H1 (cell line): ENCODE measurements at regions not wholly inside any gene's neighbourhood (a gene's known extent, or its start where the extent isn't known, plus 50 kb on each side); places are given as distances from the start of the nearest gene placed in this dataset.

Source experiments
- CTCF ChIA-PET: fragments of 300-600 bp; sonication (Branson Sonifier 250); formaldehyde crosslinking; loops from one replicate; lab custom pipeline; 2021; ENCODE audit not compliant: partially characterized antibody; lab: Charles Lee
- POLR2A ChIA-PET: fragments of 300-600 bp; sonication (Branson Sonifier 250); formaldehyde crosslinking; loops from one replicate; lab custom pipeline; 2021; ENCODE audit warnings: inconsistent platforms; ENCODE audit not compliant: partially characterized antibody; lab: Charles Lee
- DNase-seq, 2 experiments: peaks; one replicate each; pipeline versions ENCODE4 v3.0.0 to v3.0.0-alpha.2; 2010 to 2022; ENCODE audit warnings: low spot score in 2 of 2, low read depth in 1 of 2, mixed read lengths in 1 of 2
- FAIRE-seq: peaks from 2 replicates; lab custom pipeline; 2011; peaks lifted over from hg19 to GRCh38; lab: Jason Lieb, UNC
- H2AFZ ChIP-seq: 2 replicates; pipeline ENCODE4 v1.8.1; 2012; ENCODE audit warnings: low read length, inconsistent platforms
- H2AK5ac ChIP-seq: 2 replicates; pipeline ENCODE4 v1.6.1; 2013; ENCODE audit warnings: low read depth, low read length
- H2BK120ac ChIP-seq: replicated peaks from 2 replicates; pipeline ENCODE3; 2013; ENCODE audit warnings: low read depth, low read length, inconsistent platforms
- H2BK12ac ChIP-seq: 2 replicates; pipeline ENCODE4 v1.6.1; 2013; ENCODE audit warnings: low read depth, low read length
- H2BK15ac ChIP-seq: 2 replicates; pipeline ENCODE4 v1.6.1; 2013; ENCODE audit warnings: low read length
- H2BK20ac ChIP-seq: 2 replicates; pipeline ENCODE4 v1.6.1; 2013; ENCODE audit warnings: low read length
- H2BK5ac ChIP-seq: 2 replicates; pipeline ENCODE4 v1.6.1; 2013; ENCODE audit warnings: low read depth, low read length
- H3K14ac ChIP-seq: 2 replicates; pipeline ENCODE4 v1.6.1; 2013; ENCODE audit warnings: inconsistent platforms; ENCODE audit not compliant: insufficient read length
- H3K18ac ChIP-seq: 2 replicates; pipeline ENCODE4 v1.6.1; 2013; ENCODE audit warnings: low read length; ENCODE audit errors: extremely low read depth
- H3K23ac ChIP-seq: 2 replicates; pipeline ENCODE4 v1.6.1; 2013; ENCODE audit warnings: inconsistent platforms; ENCODE audit not compliant: insufficient read length
- H3K23me2 ChIP-seq: 2 replicates; pipeline ENCODE4 v1.6.1; 2013; ENCODE audit warnings: low read depth, low read length
- H3K27ac ChIP-seq: 2 replicates; pipeline ENCODE4 v1.6.1; 2011; ENCODE audit warnings: low read depth, low read length, inconsistent platforms
- H3K27me3 ChIP-seq, 4 experiments: replicated peaks in 1 of 4; 1 replicate in 1 of 4; 2 replicates in 3 of 4; pipeline versions ENCODE4 v1.6.1 to v1.8.1; 2011 to 2013; ENCODE audit warnings: low read length in 3 of 4, mild to moderate bottlenecking in 3 of 4, inconsistent platforms in 2 of 4, mixed read lengths in 2 of 4, moderate library complexity in 1 of 4; ENCODE audit not compliant: control insufficient read depth in 3 of 4, insufficient read depth in 3 of 4; ENCODE audit errors: extremely low read depth in 1 of 4
- H3K36me3 ChIP-seq, 4 experiments: 2 replicates each; pipeline versions ENCODE4 v1.6.1 to v1.8.1; 2011 to 2013; ENCODE audit warnings: mild to moderate bottlenecking in 4 of 4, low read length in 3 of 4, moderate library complexity in 2 of 4, control low read depth in 1 of 4, inconsistent platforms in 1 of 4; ENCODE audit not compliant: insufficient read depth in 4 of 4, control insufficient read depth in 2 of 4
- H3K4ac ChIP-seq: replicated peaks from 2 replicates; pipeline ENCODE3; 2013; ENCODE audit warnings: low read length, low read depth, mixed read lengths, inconsistent platforms; ENCODE audit not compliant: insufficient read length
- H3K4me1 ChIP-seq, 4 experiments: replicated peaks in 1 of 4; 1 replicate in 1 of 4; 2 replicates in 3 of 4; pipeline versions ENCODE4 v1.6.1 to v1.8.1; 2011 to 2013; ENCODE audit warnings: low read length in 3 of 4, inconsistent platforms in 2 of 4, mixed read lengths in 1 of 4; ENCODE audit not compliant: insufficient read depth in 4 of 4, control insufficient read depth in 3 of 4
- H3K4me2 ChIP-seq, 2 experiments: 2 replicates each; pipeline versions ENCODE4 v1.6.1 to v1.8.1; 2011 to 2013; ENCODE audit warnings: low read depth in 2 of 2, low read length in 2 of 2, control low read depth in 1 of 2, inconsistent platforms in 1 of 2, mild to moderate bottlenecking in 1 of 2; ENCODE audit not compliant: insufficient read depth in 1 of 2
- H3K4me3 ChIP-seq, 4 experiments: fragments of 200-600, 300-600 bp in 1 of 4; sonication (generic), shearing (Covaris generic), sonication (Bioruptor Twin) in 1 of 4; 2 replicates each; pipeline versions ENCODE4 v1.5.1 to v1.8.1; 2011 to 2016; ENCODE audit warnings: low read length in 4 of 4, low read depth in 3 of 4, control low read depth in 2 of 4, inconsistent platforms in 2 of 4, mild to moderate bottlenecking in 2 of 4, mixed read lengths in 1 of 4, moderate library complexity in 1 of 4; ENCODE audit not compliant: insufficient read depth in 2 of 4; ENCODE audit errors: extremely low read depth in 1 of 4
- H3K56ac ChIP-seq: replicated peaks from 2 replicates; pipeline ENCODE3; 2013; ENCODE audit warnings: low read depth, mild to moderate bottlenecking, mixed read lengths, low read length, inconsistent platforms; ENCODE audit not compliant: insufficient read length
- H3K79me1 ChIP-seq: 2 replicates; pipeline ENCODE4 v1.6.1; 2013; ENCODE audit warnings: low read depth, low read length, control low read depth
- H3K79me2 ChIP-seq, 2 experiments: 2 replicates each; pipeline versions ENCODE4 v1.6.1 to v1.8.1; 2012 to 2013; ENCODE audit warnings: low read length in 2 of 2, mild to moderate bottlenecking in 2 of 2, inconsistent platforms in 1 of 2; ENCODE audit not compliant: insufficient read depth in 2 of 2, control insufficient read depth in 1 of 2
- H3K9ac ChIP-seq, 4 experiments: replicated peaks in 1 of 4; 1 replicate in 1 of 4; 2 replicates in 3 of 4; pipeline versions ENCODE4 v1.6.1 to v1.8.1; 2011 to 2013; ENCODE audit warnings: low read depth in 3 of 4, low read length in 3 of 4, control low read depth in 2 of 4, mild to moderate bottlenecking in 2 of 4, moderate library complexity in 2 of 4, inconsistent platforms in 1 of 4; ENCODE audit errors: extremely low read depth in 1 of 4
- H3K9me3 ChIP-seq, 2 experiments: 2 replicates each; pipeline versions ENCODE4 v1.6.1 to v1.8.1; 2012 to 2013; ENCODE audit warnings: mild to moderate bottlenecking in 2 of 2, moderate library complexity in 2 of 2, control low read depth in 1 of 2, inconsistent platforms in 1 of 2, low read depth in 1 of 2, low read length in 1 of 2, mixed read lengths in 1 of 2; ENCODE audit not compliant: insufficient read depth in 2 of 2
- H4K20me1 ChIP-seq, 2 experiments: replicated peaks in 1 of 2; 2 replicates each; pipeline versions ENCODE3 to v1.8.1; 2011 to 2013; ENCODE audit warnings: inconsistent platforms in 2 of 2, low read length in 2 of 2, mild to moderate bottlenecking in 1 of 2; ENCODE audit not compliant: insufficient read depth in 2 of 2, control insufficient read depth in 1 of 2
- H4K5ac ChIP-seq: 2 replicates; pipeline ENCODE4 v1.6.1; 2013; ENCODE audit warnings: low read length, low read depth, mixed read lengths, inconsistent platforms; ENCODE audit not compliant: insufficient read length
- H4K8ac ChIP-seq: 2 replicates; pipeline ENCODE4 v1.8.0; 2013; ENCODE audit warnings: mild to moderate bottlenecking, moderate library complexity, low read length, inconsistent platforms; ENCODE audit not compliant: insufficient read depth; ENCODE audit errors: extremely low read depth
- H4K91ac ChIP-seq: replicated peaks from 2 replicates; pipeline ENCODE3; 2013; ENCODE audit warnings: low read length, mixed read lengths, inconsistent platforms; ENCODE audit not compliant: insufficient read length
- BCL11A ChIP-seq, 2 experiments: IDR thresholded peaks; one replicate each; pipeline ENCODE4 v1.6.1; 2011; ENCODE audit warnings: low read depth in 2 of 2, low read length in 2 of 2, mild to moderate bottlenecking in 2 of 2
- CEBPB ChIP-seq: IDR thresholded peaks from 2 replicates; pipeline ENCODE4 v1.6.1; 2012; ENCODE audit warnings: low read depth, low read length
- CHD1 ChIP-seq: IDR thresholded peaks from 2 replicates; pipeline ENCODE4 v1.6.1; 2012; ENCODE audit warnings: low read depth, low read length, improper control_type of control experiment
- EP300 ChIP-seq, 2 experiments: IDR thresholded peaks; 1 replicate in 1 of 2; 2 replicates in 1 of 2; pipeline ENCODE4 v1.6.1; 2011 to 2012; ENCODE audit warnings: low read depth in 2 of 2, low read length in 2 of 2, mild to moderate bottlenecking in 2 of 2, borderline replicate concordance in 1 of 2, inconsistent platforms in 1 of 2, moderate library complexity in 1 of 2
- EZH2 ChIP-seq: fragments of 200-600 bp; sonication (generic); IDR thresholded peaks from 2 replicates; pipeline ENCODE4 v1.7.1; 2012; ENCODE audit warnings: low read depth, mild to moderate bottlenecking, moderate library complexity, low read length, inconsistent platforms; ENCODE audit not compliant: severe bottlenecking
- HDAC2 ChIP-seq, 2 experiments: fragments of 300-600 bp in 1 of 2; sonication (generic) in 1 of 2; IDR thresholded peaks; 2 replicates each; pipeline ENCODE4 v1.6.1; 2011 to 2012; ENCODE audit warnings: low read depth in 2 of 2, low read length in 2 of 2, mild to moderate bottlenecking in 2 of 2, moderate library complexity in 2 of 2, borderline replicate concordance in 1 of 2, inconsistent platforms in 1 of 2
- POU5F1 ChIP-seq: IDR thresholded peaks from 2 replicates; pipeline ENCODE4 v1.6.1; 2011; ENCODE audit warnings: low read depth, mild to moderate bottlenecking, low read length, moderate library complexity
- SP1 ChIP-seq: IDR thresholded peaks from 2 replicates; pipeline ENCODE4 v1.6.1; 2011; ENCODE audit warnings: low read depth, low read length
- SP2 ChIP-seq: IDR thresholded peaks from 2 replicates; pipeline ENCODE4 v1.6.1; 2012; ENCODE audit warnings: mild to moderate bottlenecking, low read length, inconsistent platforms
- YY1 ChIP-seq: IDR thresholded peaks from 2 replicates; pipeline ENCODE4 v1.6.1; 2011; ENCODE audit warnings: low read depth, mild to moderate bottlenecking, low read length
- ZNF274 ChIP-seq: IDR thresholded peaks from 2 replicates; pipeline ENCODE4 v1.7.0; 2012; ENCODE audit warnings: low read length, borderline replicate concordance; ENCODE audit errors: extremely low read depth
- WGBS, 2 experiments: shearing (Covaris generic) in 1 of 2; methylation state at CpG; one replicate each; pipeline versions ENCODE4 v1.1.6 to v1.1.7; 2013 to 2015; ENCODE audit warnings: low lambda C conversion rate in 2 of 2, mixed read lengths in 2 of 2, inconsistent platforms in 1 of 2, low coverage in 1 of 2, missing lambda C conversion rate in 1 of 2; ENCODE audit not compliant: insufficient replicate concordance in 2 of 2, insufficient coverage in 1 of 2, insufficient read length in 1 of 2; ENCODE audit errors: extremely low coverage in 1 of 2, missing lambda C conversion rate in 1 of 2; 5-methylcytosine and 5-hydroxymethylcytosine counted together
- TF ChIP-seq, protein P1 (sequence below): IDR thresholded peaks from 2 replicates; pipeline ENCODE4 v1.6.1; 2011; ENCODE audit warnings: low read length, improper control_type of control experiment
- TF ChIP-seq, protein P2 (sequence below): IDR thresholded peaks from 2 replicates; pipeline ENCODE4 v1.6.1; 2012; ENCODE audit warnings: inconsistent platforms

DNA sequence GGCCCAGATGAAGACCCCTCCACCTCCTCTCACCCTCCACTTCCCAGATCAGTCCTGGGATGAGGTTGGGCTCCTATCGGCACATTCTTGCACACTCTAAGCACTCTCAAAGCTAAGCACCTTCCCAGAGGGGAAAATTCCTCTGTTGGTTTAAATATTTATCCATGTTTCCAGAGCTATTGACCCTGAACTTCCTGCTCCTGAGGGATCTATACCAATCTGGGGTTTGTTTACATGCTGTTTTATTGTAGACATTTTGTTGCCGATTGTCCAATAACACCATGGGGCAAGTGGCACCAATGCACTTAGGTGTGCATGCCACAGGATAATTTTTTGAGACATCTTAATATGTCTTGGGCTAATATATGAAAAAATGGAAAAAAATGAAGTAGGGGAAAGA is 476.2 kb downstream of the SLC4A3 start:
- 95% methylated on average over 2 of the region's 2 CpGs; no CpG with 5 or more reads in 1 of the 2 experiments for WGBS, 2 experiments
- Histone ChIP-seq H3K79me1 (no peaks in the 10 kb centered on the region), H4K8ac (no peak overlapping the region), H3K23ac (no peak overlapping the region), H4K91ac (no peak overlapping the region), H4K5ac (no peak overlapping the region), H3K18ac (no peak overlapping the region), H2AK5ac (no peak overlapping the region), H2AFZ (no peak overlapping the region), H3K56ac (no peak overlapping the region), H4K20me1 (no peaks in the 10 kb centered on the region), H2BK5ac (no peak overlapping the region), H3K27me3 (no peaks in the 10 kb centered on the region), H3K79me2 (no peaks in the 10 kb centered on the region), H2BK20ac (no peak overlapping the region), H2BK12ac (no peak overlapping the region), H3K36me3 (no peaks in the 10 kb centered on the region), H2BK120ac (no peak overlapping the region), H3K4me2 (no peak overlapping the region), H3K27ac (no peak overlapping the region), H3K4ac (no peak overlapping the region), H3K14ac (no peak overlapping the region), H3K23me2 (no peaks in the 10 kb centered on the region), H2BK15ac (no peak overlapping the region), H3K9me3 (no peaks in the 10 kb centered on the region), H3K4me3 (no peak overlapping the region), H3K4me1 (no peaks in the 10 kb centered on the region), H3K9ac (no peak overlapping the region)
- FAIRE-seq (no peak), DNase-seq (no peak)
- ChIA-PET CTCF (no interaction called here), POLR2A (no interaction called here)
- no peak for TF ChIP-seq BCL11A (IDR thresholded peaks at IDR 0.05; ENCODE audit: low read depth in 2 of 2, low read length in 2 of 2)
- TF ChIP-seq, protein P1, sequence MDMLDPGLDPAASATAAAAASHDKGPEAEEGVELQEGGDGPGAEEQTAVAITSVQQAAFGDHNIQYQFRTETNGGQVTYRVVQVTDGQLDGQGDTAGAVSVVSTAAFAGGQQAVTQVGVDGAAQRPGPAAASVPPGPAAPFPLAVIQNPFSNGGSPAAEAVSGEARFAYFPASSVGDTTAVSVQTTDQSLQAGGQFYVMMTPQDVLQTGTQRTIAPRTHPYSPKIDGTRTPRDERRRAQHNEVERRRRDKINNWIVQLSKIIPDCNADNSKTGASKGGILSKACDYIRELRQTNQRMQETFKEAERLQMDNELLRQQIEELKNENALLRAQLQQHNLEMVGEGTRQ, result no peak
- TF ChIP-seq SP2, result no peak
- TF ChIP-seq, protein P2, sequence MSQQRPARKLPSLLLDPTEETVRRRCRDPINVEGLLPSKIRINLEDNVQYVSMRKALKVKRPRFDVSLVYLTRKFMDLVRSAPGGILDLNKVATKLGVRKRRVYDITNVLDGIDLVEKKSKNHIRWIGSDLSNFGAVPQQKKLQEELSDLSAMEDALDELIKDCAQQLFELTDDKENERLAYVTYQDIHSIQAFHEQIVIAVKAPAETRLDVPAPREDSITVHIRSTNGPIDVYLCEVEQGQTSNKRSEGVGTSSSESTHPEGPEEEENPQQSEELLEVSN, result no peak
- no peak for TF ChIP-seq SP1
- TF ChIP-seq YY1, result no peak
- no peak for TF ChIP-seq ZNF274
- no peak for TF ChIP-seq CEBPB
- TF ChIP-seq HDAC2 (IDR thresholded peaks at IDR 0.05; ENCODE audit: borderline replicate concordance in 1 of 2, low read depth in 2 of 2, low read length in 2 of 2), result no peak
- TF ChIP-seq POU5F1, result no peak
- no peak for TF ChIP-seq CHD1
- TF ChIP-seq EP300 (IDR thresholded peaks at IDR 0.05; ENCODE audit: borderline replicate concordance in 1 of 2, low read depth in 2 of 2, low read length in 2 of 2), result no peak
- no peak for TF ChIP-seq EZH2
